H9 (cell line): ENCODE measurements at regions not wholly inside any gene's neighbourhood (a gene's known extent, or its start where the extent isn't known, plus 50 kb on each side); places are given as distances from the start of the nearest gene placed in this dataset.

Experiments used
- DNase-seq: peaks from one replicate; pipeline ENCODE4 v3.0.0-alpha.2; 2017
- H2AFZ ChIP-seq: one replicate; pipeline ENCODE4 v1.6.1; 2013; ENCODE audit warnings: mild to moderate bottlenecking, low read length, control low read depth, moderate library complexity
- H2AK5ac ChIP-seq: 2 replicates; pipeline ENCODE4 v1.6.1; 2013; ENCODE audit warnings: low read length, control low read depth, mixed read lengths; ENCODE audit not compliant: insufficient read length
- H2BK120ac ChIP-seq: one replicate; pipeline ENCODE4 v1.6.1; 2013; ENCODE audit warnings: low read depth, mild to moderate bottlenecking, low read length, control low read depth, inconsistent platforms; ENCODE audit not compliant: poor library complexity, severe bottlenecking
- H2BK12ac ChIP-seq: 2 replicates; pipeline ENCODE4 v1.6.1; 2013; ENCODE audit warnings: low read length, control low read depth, mixed read lengths, low read depth; ENCODE audit not compliant: insufficient read length
- H2BK15ac ChIP-seq: 2 replicates; pipeline ENCODE4 v1.6.1; 2013; ENCODE audit warnings: low read depth, low read length, control low read depth
- H2BK20ac ChIP-seq: one replicate; pipeline ENCODE4 v1.6.1; 2013; ENCODE audit warnings: low read depth, mild to moderate bottlenecking, low read length, control low read depth, inconsistent platforms; ENCODE audit not compliant: poor library complexity, severe bottlenecking
- H2BK5ac ChIP-seq: 2 replicates; pipeline ENCODE4 v1.6.1; 2013; ENCODE audit warnings: low read length, control low read depth, mixed read lengths; ENCODE audit not compliant: insufficient read length
- H3K14ac ChIP-seq: 2 replicates; pipeline ENCODE4 v1.6.1; 2013; ENCODE audit warnings: low read length, control low read depth; ENCODE audit not compliant: insufficient read depth
- H3K18ac ChIP-seq: 2 replicates; pipeline ENCODE4 v1.6.1; 2013; ENCODE audit warnings: low read depth, mild to moderate bottlenecking, mixed read lengths, low read length, control low read depth; ENCODE audit not compliant: insufficient read length
- H3K23ac ChIP-seq: 2 replicates; pipeline ENCODE4 v1.6.1; 2013; ENCODE audit warnings: low read length, control low read depth, mixed read lengths, low read depth; ENCODE audit not compliant: insufficient read length
- H3K23me2 ChIP-seq: 2 replicates; pipeline ENCODE4 v1.6.1; 2013; ENCODE audit warnings: low read depth, mild to moderate bottlenecking, mixed read lengths, low read length, control low read depth; ENCODE audit not compliant: insufficient read length, poor library complexity, severe bottlenecking
- H3K27ac ChIP-seq: 2 replicates; pipeline ENCODE4 v1.5.1; 2013; ENCODE audit warnings: low read length, control low read depth, mixed read lengths, low read depth; ENCODE audit not compliant: insufficient read length
- H3K27me3 ChIP-seq: 2 replicates; pipeline ENCODE4 v1.6.1; 2013; ENCODE audit warnings: low read length, control low read depth, inconsistent platforms; ENCODE audit not compliant: insufficient read depth
- H3K4ac ChIP-seq: 2 replicates; pipeline ENCODE4 v1.6.1; 2013; ENCODE audit warnings: low read depth, mild to moderate bottlenecking, control low read depth, inconsistent platforms, low read length, moderate library complexity
- H3K4me1 ChIP-seq: 2 replicates; pipeline ENCODE4 v1.6.1; 2013; ENCODE audit warnings: low read length, control low read depth, inconsistent platforms; ENCODE audit not compliant: insufficient read depth
- H3K4me2 ChIP-seq: 2 replicates; pipeline ENCODE4 v1.6.1; 2013; ENCODE audit warnings: low read length, control low read depth, mixed read lengths; ENCODE audit not compliant: insufficient read length, insufficient read depth
- H3K56ac ChIP-seq: 2 replicates; pipeline ENCODE4 v1.6.1; 2013; ENCODE audit warnings: low read depth, mild to moderate bottlenecking, mixed read lengths, low read length, control low read depth; ENCODE audit not compliant: insufficient read length
- H3K79me1 ChIP-seq: 2 replicates; pipeline ENCODE4 v1.6.1; 2013; ENCODE audit warnings: low read depth, mild to moderate bottlenecking, moderate library complexity, low read length, control low read depth, inconsistent platforms; ENCODE audit not compliant: insufficient read depth, poor library complexity, severe bottlenecking
- H3K79me2 ChIP-seq: 2 replicates; pipeline ENCODE4 v1.6.1; 2013; ENCODE audit warnings: low read length, control low read depth, inconsistent platforms; ENCODE audit not compliant: insufficient read depth
- H3K9ac ChIP-seq: 2 replicates; pipeline ENCODE4 v1.6.1; 2013; ENCODE audit warnings: low read length, control low read depth, mixed read lengths; ENCODE audit not compliant: insufficient read length; ENCODE audit errors: extremely low read depth
- H3K9me3 ChIP-seq: one replicate; pipeline ENCODE4 v1.6.1; 2013; ENCODE audit warnings: low read depth, low read length, inconsistent platforms; ENCODE audit not compliant: control insufficient read depth
- H3T11ph ChIP-seq: one replicate; pipeline ENCODE4 v1.6.1; 2013; ENCODE audit warnings: mild to moderate bottlenecking, low read length, control low read depth, inconsistent platforms
- H4K20me1 ChIP-seq: one replicate; pipeline ENCODE4 v1.6.1; 2013; ENCODE audit not compliant: control insufficient read depth, insufficient read length, insufficient read depth
- H4K5ac ChIP-seq: 2 replicates; pipeline ENCODE4 v1.6.1; 2013; ENCODE audit warnings: low read depth, mild to moderate bottlenecking, mixed read lengths, low read length, control low read depth; ENCODE audit not compliant: insufficient read length
- H4K8ac ChIP-seq: replicated peaks from 2 replicates; pipeline ENCODE4 v1.6.1; 2013; ENCODE audit warnings: low read length, control low read depth, mixed read lengths, low read depth; ENCODE audit not compliant: insufficient read length
- H4K91ac ChIP-seq: 2 replicates; pipeline ENCODE4 v1.6.1; 2013; ENCODE audit warnings: low read depth, mild to moderate bottlenecking, moderate library complexity, mixed read lengths, low read length, control low read depth; ENCODE audit not compliant: insufficient read length
- H3K27ac Mint-ChIP-seq, 3 experiments: 2 replicates in 2 of 3; 3 replicates in 1 of 3; pipeline ENCODE4 v1.8.0; 2020 to 2021; ENCODE audit warnings: mixed read lengths in 3 of 3, mild to moderate bottlenecking in 1 of 3, moderate library complexity in 1 of 3
- H3K27me3 Mint-ChIP-seq: 2 replicates; pipeline ENCODE4 v1.8.0; 2021; ENCODE audit warnings: low read depth, mild to moderate bottlenecking, moderate library complexity, mixed read lengths
- H3K36me3 Mint-ChIP-seq, 3 experiments: 2 replicates in 2 of 3; 3 replicates in 1 of 3; pipeline ENCODE4 v1.8.0; 2020 to 2021; ENCODE audit warnings: low read depth in 3 of 3, mixed read lengths in 3 of 3; ENCODE audit not compliant: insufficient read depth in 1 of 3
- H3K4me1 Mint-ChIP-seq, 2 experiments: 2 replicates each; pipeline ENCODE4 v1.8.0; 2020; ENCODE audit warnings: mixed read lengths in 2 of 2
- H3K4me3 Mint-ChIP-seq, 2 experiments: 2 replicates in 1 of 2; 3 replicates in 1 of 2; pipeline ENCODE4 v1.8.0; 2020 to 2021; ENCODE audit warnings: mild to moderate bottlenecking in 2 of 2, mixed read lengths in 2 of 2, moderate library complexity in 1 of 2
- H3K9me3 Mint-ChIP-seq, 2 experiments: 2 replicates in 1 of 2; 3 replicates in 1 of 2; pipeline ENCODE4 v1.8.0; 2020; ENCODE audit warnings: mild to moderate bottlenecking in 2 of 2, mixed read lengths in 2 of 2, moderate library complexity in 1 of 2
- CTCF ChIP-seq: fragments of 200-600 bp; sonication (generic); conservative IDR thresholded peaks from 3 replicates; pipeline ENCODE4 v1.8.0; 2021; ENCODE audit warnings: antibody characterized with exemption, mild to moderate bottlenecking
- WGBS: extraction: QIAGEN DNeasy Blood & Tissue Kit; methylation state at CpG from one replicate; pipeline ENCODE4 v1.1.7; 2013; ENCODE audit warnings: missing lambda C conversion rate, low lambda C conversion rate, mixed read lengths; ENCODE audit not compliant: insufficient read length; ENCODE audit errors: extremely low coverage; 5-methylcytosine and 5-hydroxymethylcytosine counted together

DNA sequence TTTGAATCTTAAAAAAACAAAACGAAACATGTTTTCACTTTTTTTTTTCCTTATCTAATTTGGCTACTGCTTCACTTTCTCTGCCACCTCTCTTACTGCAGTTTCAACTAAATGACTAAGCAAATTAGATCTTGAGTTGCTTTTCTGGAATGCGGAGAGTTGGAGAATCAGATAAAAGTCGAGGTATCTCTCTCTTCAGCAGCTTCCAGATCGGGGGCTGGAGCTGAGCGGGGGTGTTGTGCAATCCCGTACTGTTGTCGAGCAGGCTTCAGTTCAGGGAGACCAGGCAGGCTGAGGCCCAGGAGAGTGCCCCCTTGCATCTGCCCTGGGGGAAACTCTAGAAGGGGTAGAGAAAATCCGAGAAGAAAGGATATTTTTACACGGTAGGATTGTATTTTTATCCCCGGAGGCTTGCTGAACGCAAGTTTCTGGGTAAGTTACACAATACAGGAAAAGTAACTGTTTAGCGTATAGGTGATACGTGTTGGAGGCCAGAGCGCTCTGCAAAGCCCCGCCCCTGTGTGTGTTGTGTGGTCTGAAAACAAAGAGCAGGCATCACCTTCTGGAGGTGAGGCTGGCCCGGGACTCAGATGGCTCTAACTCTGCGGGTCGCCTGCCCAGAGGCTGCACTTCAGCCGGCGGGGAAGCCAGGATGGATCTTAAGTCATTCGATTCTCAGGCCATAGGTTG lies 116.6 kb downstream of the KLF6 start:
- Histone ChIP-seq H3K9ac (no peak overlapping the region), H3K4me1 (no peaks in the 10 kb centered on the region), H2BK5ac (no peak overlapping the region), H4K91ac (no peak overlapping the region), H3K79me1 (no peaks in the 10 kb centered on the region), H3K27ac (no peak overlapping the region), H2BK15ac (no peak overlapping the region), H4K20me1 (no peaks in the 10 kb centered on the region), H2BK120ac (no peak overlapping the region), H3K18ac (no peak overlapping the region), H2AK5ac (no peak overlapping the region), H2AFZ (peak overlapping the region; percentile 53), H3K79me2 (no peaks in the 10 kb centered on the region), H3K9me3 (no peaks in the 10 kb centered on the region), H2BK20ac (no peak overlapping the region), H3K56ac (no peak overlapping the region), H3K4ac (no peak overlapping the region), H2BK12ac (no peak overlapping the region), H3K14ac (no peak overlapping the region), H3K23ac (no peak overlapping the region), H3K23me2 (no peaks in the 10 kb centered on the region), H4K5ac (no peak overlapping the region), H3T11ph (no peak overlapping the region), H4K8ac (no peak overlapping the region), H3K27me3 (no peaks in the 10 kb centered on the region), H3K4me2 (no peak overlapping the region)
- DNase-seq: peak; percentile 90
- no peak for TF ChIP-seq CTCF
- H3K4me3 Mint-ChIP-seq: peak overlapping the region; percentile 45 to 53; a peak in 3 of 5 replicates
- H3K27ac Mint-ChIP-seq: peak overlapping the region; percentile 49 to 72 (median 53); a peak in 4 of 7 replicates
- H3K9me3 Mint-ChIP-seq: no peaks in the 10 kb centered on the region
- peaks cover 13% of the 10 kb centered on the region for H3K27me3 Mint-ChIP-seq
- peaks cover 25% of the 10 kb centered on the region in 2 experiments for H3K4me1 Mint-ChIP-seq
- WGBS: no CpG with 5 or more reads among the region's 21 CpGs
- no peaks in the 10 kb centered on the region for H3K36me3 Mint-ChIP-seq
